T follicular helper cell (primary cell): ENCODE measurements at regions not wholly inside any gene's neighbourhood (a gene's known extent, or its start where the extent isn't known, plus 50 kb on each side); places are given as distances from the start of the nearest gene placed in this dataset.
"Not testable (repeated sequence)": the region's sequence is repeated elsewhere in the genome, so short reads cannot be mapped to it uniquely, and the experiment has no call there.

ENCODE experiments used
- DNase-seq: peaks from one replicate; pipeline ENCODE4 v3.0.0-alpha.2; 2020; ENCODE audit warnings: low read depth

DNA sequence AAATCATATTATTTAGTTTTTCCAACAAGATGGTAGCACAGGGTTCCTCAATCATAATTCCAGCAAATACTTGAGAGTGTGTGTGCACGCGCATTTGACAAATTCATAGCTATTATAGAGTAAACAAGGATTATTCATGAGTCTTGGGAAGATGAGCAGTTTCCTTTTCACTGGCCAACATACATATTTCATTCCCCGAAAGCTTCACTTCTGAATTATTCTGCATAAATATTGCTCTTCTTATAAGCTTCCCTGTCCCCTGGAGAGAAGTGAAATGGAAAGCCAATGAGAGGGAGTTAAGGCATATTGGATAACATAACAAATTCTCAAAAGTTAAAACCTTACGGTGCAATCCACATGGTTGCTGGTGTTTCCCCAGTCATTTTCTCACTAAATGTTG lies 386.4 kb upstream of the SEMA6A start:
- no peak for DNase-seq

DNA sequence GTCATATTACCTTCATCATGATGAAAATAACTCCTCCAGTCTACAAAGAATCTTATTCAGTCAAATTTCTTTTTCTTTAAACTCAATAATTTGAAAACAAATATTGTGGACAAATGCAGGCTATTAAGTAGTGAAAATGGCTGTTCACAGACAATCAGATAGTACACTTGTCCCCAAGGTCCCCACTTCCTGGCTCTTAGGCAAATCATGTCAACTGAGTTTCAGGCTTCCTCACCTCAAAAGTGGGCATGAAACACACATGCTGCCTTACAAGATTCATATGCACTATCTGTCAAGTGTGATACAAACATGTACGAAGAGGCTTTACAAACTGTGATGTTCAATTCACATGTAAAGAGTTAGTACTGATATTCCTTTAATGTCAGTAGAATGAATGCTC lies 385.2 kb upstream of the SEMA6A start:
- no peak for DNase-seq

DNA sequence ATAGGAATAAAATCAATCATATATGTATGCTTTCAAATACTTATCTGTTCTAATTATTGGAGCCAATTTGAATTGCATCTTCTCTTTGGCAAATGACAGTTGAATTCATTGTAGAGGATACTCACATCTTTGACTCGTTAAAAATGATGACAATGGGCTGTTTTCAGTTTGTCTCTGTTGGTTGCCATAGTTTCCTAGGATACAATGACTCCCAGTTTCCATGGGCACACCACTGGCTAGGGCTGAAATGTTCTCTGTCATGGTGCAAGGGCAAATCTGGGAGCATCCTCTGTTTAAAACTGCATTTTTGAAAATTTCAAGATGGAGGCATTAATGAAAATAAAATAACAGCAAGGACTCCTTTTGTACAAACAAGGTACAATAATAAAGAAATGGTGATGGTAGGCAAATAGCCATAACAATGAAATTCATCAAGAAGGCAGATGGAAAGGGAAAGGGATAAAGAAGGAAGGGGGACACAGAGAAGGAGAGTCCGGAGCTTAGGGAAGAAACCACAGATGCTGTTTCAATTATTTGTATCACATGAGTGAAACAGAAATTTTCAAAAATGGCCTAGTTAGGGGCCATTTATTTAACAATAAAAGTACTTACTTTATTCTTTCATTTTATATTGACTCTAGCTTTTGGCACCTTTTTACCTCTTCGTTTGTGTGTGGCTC lies 378.8 kb upstream of the SEMA6A start:
- no peak for DNase-seq

DNA sequence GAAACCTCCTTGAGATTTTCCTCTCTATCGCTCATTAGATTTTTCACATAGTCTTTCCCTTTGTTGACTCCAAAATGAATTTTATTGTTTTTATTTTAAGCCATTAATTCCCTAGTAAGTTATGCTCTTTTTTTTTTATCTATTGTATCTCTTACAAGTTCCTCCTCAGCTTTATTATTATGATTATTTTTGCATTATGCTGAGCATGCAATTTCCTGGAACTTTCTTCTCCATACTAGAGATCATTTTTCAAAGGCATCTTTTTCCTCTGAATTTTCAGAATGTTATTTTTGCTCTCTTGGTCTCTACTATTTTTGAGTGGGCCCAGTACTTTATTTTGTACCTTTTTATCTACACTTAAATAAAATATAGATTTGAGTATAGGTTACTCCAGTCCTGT lies 376.6 kb upstream of the SEMA6A start:
- no peak for DNase-seq

DNA sequence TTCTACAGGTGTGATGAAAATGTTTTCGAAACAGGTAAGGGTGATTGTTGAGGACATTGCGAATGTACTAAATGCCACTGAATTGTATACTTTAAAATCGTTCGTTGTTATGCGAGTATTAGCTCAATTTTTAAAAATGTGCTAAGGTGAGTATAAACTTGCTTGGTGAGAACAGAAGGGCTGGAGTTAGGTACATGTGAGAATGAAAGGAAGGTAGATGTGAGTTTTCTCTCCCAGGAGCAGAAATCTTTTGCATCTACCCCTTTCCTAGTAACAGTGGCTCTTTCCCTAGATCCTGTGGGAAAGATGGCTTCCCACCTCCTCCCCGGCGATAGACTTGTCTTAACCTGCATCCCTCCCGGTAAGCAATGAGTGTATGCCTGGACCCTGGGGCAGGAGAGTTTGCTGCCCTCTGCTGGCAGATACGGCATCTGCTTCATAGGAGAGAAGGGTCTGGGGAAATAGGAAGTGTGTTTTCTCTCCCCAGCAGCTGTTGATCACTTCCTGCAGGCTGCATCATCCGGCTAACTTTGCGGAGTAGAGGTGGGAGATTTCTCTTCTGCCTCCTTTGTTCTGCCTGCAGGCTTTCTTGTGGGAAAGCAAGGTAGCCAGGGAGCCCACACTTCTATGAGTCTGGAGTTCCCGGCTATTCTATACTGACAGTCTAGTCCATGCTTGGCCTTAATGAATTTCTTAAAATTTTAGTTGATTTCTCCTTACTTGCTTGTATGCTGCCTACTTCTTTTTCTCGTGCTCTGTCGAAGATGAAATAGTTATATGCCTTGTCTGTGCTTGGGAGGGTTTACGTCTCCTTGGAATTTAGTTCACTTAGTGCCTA lies 373.3 kb upstream of the SEMA6A start:
- peak; percentile 31 for DNase-seq

GRCh38 chr5:116945613-116946382 lies 371.2 kb upstream of the SEMA6A start:
- not testable (repeated sequence) for DNase-seq

DNA sequence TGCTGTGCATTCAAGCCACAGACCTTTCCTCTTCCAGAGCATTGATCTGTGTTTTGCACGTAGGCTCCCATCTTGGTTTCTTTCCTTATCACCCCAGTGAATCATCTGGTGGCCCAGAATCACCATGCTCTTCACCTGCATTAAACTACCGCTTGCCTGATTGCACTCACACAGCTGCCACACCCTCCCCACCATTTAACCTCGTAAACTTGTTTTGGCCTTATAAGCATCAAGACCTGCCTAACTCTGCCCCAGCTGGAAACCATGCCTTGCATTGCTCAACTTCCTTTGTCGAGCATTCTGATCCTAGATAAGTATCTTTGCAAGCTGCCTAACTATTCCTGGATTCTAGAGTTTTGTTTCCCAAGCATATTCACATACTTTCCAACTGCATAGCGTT lies 369.6 kb upstream of the SEMA6A start:
- DNase-seq = no peak

- no peak for DNase-seq
Observed at GRCh38 chr5:116942622-116943021, 368.0 kb upstream of the SEMA6A start.

DNA sequence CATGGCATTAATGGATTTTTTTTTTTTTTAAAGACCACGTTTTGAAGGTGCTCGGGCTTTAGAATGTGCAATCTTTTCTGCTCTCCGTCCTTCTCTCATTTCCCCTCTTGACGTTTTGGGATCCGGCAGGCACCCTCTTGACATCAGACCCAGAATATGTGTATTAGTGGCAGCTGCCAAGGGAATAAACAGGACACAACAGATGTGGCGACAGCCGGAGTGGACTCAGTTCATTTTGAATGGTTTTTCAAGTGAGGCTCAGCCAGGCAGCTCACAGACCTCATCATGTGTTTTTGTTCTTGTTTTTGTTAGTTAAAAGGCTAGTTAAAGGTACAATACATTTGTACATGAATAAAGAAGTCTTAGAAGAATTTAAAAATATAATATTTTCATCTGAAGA lies 365.0 kb upstream of the SEMA6A start:
- DNase-seq = no peak

DNA sequence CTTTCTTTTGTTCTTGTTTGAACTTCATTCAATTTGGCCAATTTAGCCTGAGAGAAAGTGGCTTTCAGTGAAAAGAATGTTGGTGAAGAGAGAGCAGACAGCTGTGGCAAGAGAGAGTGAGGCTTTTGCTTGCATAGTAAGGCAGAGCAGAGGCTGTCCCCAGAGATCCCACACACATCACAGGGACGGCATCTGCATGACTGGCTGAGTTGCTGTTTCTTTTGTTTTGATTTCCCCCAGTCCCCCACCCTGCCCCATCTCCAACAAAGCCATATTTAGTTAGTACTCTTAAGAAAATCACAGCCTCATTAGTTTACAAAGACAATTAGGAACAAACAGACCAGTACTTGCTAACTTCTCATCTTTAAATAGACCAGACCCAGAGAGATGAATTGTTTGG lies 363.9 kb upstream of the SEMA6A start:
- DNase-seq = no peak

DNA sequence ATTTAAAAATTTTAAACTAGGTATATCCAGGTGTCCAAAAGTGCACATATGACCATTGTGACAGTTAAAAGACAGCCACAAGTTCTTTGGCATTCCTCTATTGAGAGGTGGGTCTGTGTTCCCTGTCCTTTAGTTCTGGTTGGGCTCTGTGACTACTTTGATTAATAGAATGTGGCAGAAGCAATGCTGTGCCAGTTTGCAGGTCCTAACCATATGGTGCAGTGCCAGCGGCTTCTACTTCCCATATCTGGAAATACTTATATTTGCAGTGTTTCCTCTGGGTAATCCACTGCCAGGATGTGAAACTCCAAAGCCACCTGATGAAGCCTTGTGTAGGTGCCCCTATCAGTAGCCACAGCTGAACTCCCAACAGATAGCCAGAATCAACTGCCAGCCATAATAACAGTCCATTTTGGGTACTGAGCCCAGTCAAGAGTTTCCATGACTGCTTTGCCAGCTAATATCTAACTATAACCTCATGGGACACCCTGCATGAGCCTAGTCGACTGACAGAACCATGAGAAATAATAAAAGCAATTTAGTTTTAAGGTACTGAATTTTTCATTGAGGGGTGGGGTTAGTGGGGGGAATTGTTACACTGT lies 361.0 kb upstream of the SEMA6A start:
- DNase-seq = no peak

GRCh38 chr5:116930616-116931015 lies 356.0 kb upstream of the SEMA6A start:
- no peak for DNase-seq

DNA sequence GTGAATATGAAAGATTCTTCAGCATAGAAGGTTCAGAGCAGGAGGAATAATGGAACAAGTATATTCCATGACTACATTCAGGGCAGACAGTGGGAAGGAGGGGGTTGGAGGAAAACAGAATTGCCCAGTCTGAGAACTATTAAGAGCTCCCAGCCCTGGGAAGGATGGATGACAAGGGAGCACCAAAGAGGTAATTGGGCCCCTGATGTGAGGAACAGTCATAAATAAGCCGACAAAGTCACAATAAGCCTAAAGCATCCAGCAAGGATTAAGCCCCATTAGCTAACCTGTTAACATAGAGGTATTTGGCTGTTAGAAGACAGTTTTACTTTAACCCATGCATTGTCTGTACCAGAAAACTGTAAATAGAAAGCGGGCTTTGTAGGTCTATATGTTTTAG lies 348.7 kb upstream of the SEMA6A start:
- DNase-seq = no peak

DNA sequence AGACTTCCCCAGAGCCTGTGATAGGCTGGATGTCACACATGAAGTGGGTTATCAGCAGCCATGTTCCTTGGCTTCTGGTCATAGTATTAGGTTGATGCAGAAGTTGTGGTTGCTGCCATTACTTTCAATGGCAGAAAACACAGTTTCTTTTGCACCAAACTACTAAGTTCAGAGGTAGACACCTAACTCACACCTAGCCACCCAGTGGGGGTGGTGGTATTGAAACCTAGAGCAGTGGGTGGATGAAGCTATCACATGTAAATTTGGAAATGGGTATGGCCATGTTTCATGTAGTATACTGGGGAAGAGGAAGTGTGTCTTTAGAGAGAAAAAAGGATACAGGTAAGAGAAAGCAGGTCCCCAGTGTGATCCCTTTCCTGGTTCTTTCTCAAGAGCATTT lies 347.9 kb upstream of the SEMA6A start:
- DNase-seq = no peak

- no peak for DNase-seq
Observed at GRCh38 chr5:116914869-116915504, 340.4 kb upstream of the SEMA6A start.

- DNase-seq = no peak
Observed at GRCh38 chr5:116912221-116912620, 337.6 kb upstream of the SEMA6A start.

GRCh38 chr5:116911074-116911473 lies 336.5 kb upstream of the SEMA6A start:
- no peak for DNase-seq

GRCh38 chr5:116908537-116908936 lies 333.9 kb upstream of the SEMA6A start:
- DNase-seq = no peak

DNA sequence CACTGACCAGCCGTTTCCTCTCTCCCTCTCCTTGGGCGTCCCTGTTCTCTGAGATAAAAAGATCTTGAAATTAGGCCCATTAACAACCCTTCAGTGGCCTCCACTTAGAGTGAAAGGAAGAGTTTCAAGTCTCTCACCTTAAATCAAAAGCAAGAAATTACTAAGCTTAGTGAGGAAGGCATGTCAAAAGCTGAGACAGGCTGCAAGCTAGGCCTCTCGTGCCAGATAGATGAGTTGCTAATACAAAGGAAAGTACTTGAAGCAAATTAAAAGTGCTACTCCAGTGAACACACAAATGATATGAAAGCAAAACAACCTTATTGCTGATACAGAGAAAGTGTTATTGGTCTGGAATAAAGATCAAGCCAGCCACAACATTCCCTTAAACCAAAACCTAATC lies 331.3 kb upstream of the SEMA6A start:
- no peak for DNase-seq

GRCh38 chr5:116900793-116901192 lies 326.2 kb upstream of the SEMA6A start:
- DNase-seq = no peak

GRCh38 chr5:116898917-116899316 lies 324.3 kb upstream of the SEMA6A start:
- no peak for DNase-seq

- DNase-seq = no peak
Observed at GRCh38 chr5:116897291-116897690, 322.7 kb upstream of the SEMA6A start.
